ENCODE measurements at regions not wholly inside any gene's neighbourhood (a gene's known extent, or its start where the extent isn't known, plus 50 kb on each side); places are given as distances from the start of the nearest gene placed in this dataset.
"Not testable (repeated sequence)": the region's sequence is repeated elsewhere in the genome, so short reads cannot be mapped to it uniquely, and the experiment has no call there.

GRCh38 chr12:38529281-38529680 is 212.7 kb downstream of the ALG10B start:
- not testable (repeated sequence) for TF ChIP-seq ATF2 (tag by site-specific recombination; IDR thresholded peaks at IDR 0.05; ENCODE audit: low read depth); REST (tag by site-specific recombination; IDR thresholded peaks at IDR 0.05)
